Suprapubic skin (tissue), 4 donors: ENCODE measurements at regions not wholly inside any gene's neighbourhood (a gene's known extent, or its start where the extent isn't known, plus 50 kb on each side); places are given as distances from the start of the nearest gene placed in this dataset.

Experiments
- DNase-seq, 2 donors: peaks; one replicate each; pipeline ENCODE4 v3.0.0-alpha.2; 2019; ENCODE audit warnings: low spot score in 2 of 2
- H3K27ac ChIP-seq: fragments of 200-600 bp; sonication (generic); one replicate; pipeline ENCODE4 v1.5.1; 2019
- H3K27me3 ChIP-seq: fragments of 200-600 bp; sonication (generic); one replicate; pipeline ENCODE4 v1.5.1; 2019
- H3K36me3 ChIP-seq: fragments of 200-600 bp; sonication (generic); one replicate; pipeline ENCODE4 v1.5.1; 2019
- H3K4me1 ChIP-seq: fragments of 200-600 bp; sonication (generic); one replicate; pipeline ENCODE4 v1.5.1; 2019
- H3K4me3 ChIP-seq: fragments of 200-600 bp; sonication (generic); one replicate; pipeline ENCODE4 v1.5.1; 2019; ENCODE audit warnings: mild to moderate bottlenecking
- H3K9me3 ChIP-seq: fragments of 200-600 bp; sonication (generic); one replicate; pipeline ENCODE4 v1.5.1; 2019
- EP300 ChIP-seq: sonication (generic); formaldehyde crosslinking; IDR thresholded peaks from one replicate; pipeline ENCODE4 v1.6.1; 2017; ENCODE audit warnings: antibody characterized with exemption
- POLR2A ChIP-seq, 2 donors: fragments of 450-650 bp; IDR thresholded peaks; one replicate each; pipeline ENCODE4 v1.6.1; 2017; ENCODE audit warnings: antibody characterized with exemption in 2 of 2, mild to moderate bottlenecking in 2 of 2, moderate library complexity in 2 of 2
- POLR2AphosphoS5 ChIP-seq, 3 donors: sonication (generic); formaldehyde crosslinking; IDR thresholded peaks; one replicate each; pipeline ENCODE4 v1.6.1; 2017; ENCODE audit warnings: antibody characterized with exemption in 3 of 3
- WGBS: methylation state at CpG from one replicate; pipeline ENCODE4 v1.1.5; 2018; 5-methylcytosine and 5-hydroxymethylcytosine counted together
- TF ChIP-seq, protein P1 (sequence below), 2 donors: fragments of 200-600 bp in 1 of 2; fragments of 450-650 bp in 1 of 2; sonication (generic) in 1 of 2; IDR thresholded peaks; one replicate each; pipeline ENCODE4 v1.5.1; 2016 to 2019; ENCODE audit warnings: antibody characterized with exemption in 2 of 2, mild to moderate bottlenecking in 1 of 2, moderate library complexity in 1 of 2

DNA sequence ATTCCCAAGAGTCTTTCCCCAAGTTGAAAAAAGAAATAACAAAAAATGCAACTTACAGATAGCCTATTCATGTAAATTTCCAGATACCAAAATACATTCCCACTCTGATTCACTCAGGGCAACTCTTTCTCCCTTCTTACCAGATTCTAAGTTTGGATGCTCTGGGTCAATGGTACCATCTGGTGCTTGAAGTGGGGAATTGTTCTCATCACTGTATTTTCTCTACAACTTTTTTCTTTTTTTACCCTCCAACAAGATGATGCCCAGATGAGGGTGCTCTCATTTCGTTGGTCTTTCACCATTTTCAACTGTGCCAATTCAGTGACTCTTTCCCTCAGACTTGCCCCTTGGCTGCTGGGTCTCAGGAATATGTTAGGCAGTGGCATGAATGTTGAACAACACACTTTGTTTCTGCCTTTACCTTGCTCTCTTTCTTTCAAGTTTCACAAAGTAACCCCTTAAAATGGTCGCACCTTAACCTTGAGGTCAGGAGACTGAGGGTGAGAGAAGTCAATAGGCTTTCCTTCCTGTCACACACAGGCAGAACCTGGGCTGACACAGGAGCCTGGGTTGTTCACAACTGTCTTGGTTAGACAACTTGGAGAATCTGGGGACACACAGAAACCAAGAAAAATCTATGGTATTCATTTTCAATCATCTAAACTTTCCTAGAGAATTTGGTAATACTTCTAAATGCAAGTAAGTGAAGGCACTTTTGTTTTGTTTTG lies 330.7 kb upstream of the SLCO3A1 start:
- H3K4me3 ChIP-seq: no peak overlapping the region
- no peaks in the 10 kb centered on the region for H3K27me3 ChIP-seq
- no peaks in the 10 kb centered on the region for H3K4me1 ChIP-seq
- H3K36me3 ChIP-seq: no peaks in the 10 kb centered on the region
- 72% methylated on average over 2 of the region's 2 CpGs for whole genome bisulfite sequencing
- no peaks in the 10 kb centered on the region for H3K9me3 ChIP-seq
- DNase-seq: no peak
- H3K27ac ChIP-seq: no peak overlapping the region
- no peak for TF ChIP-seq EP300
- TF ChIP-seq POLR2A (IDR thresholded peaks at IDR 0.05): no peak
- TF ChIP-seq, protein P1, sequence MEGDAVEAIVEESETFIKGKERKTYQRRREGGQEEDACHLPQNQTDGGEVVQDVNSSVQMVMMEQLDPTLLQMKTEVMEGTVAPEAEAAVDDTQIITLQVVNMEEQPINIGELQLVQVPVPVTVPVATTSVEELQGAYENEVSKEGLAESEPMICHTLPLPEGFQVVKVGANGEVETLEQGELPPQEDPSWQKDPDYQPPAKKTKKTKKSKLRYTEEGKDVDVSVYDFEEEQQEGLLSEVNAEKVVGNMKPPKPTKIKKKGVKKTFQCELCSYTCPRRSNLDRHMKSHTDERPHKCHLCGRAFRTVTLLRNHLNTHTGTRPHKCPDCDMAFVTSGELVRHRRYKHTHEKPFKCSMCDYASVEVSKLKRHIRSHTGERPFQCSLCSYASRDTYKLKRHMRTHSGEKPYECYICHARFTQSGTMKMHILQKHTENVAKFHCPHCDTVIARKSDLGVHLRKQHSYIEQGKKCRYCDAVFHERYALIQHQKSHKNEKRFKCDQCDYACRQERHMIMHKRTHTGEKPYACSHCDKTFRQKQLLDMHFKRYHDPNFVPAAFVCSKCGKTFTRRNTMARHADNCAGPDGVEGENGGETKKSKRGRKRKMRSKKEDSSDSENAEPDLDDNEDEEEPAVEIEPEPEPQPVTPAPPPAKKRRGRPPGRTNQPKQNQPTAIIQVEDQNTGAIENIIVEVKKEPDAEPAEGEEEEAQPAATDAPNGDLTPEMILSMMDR (IDR thresholded peaks at IDR 0.05): peak in 1 of 2 donors; percentile 12
- TF ChIP-seq POLR2AphosphoS5 (IDR thresholded peaks at IDR 0.05): no peak

DNA sequence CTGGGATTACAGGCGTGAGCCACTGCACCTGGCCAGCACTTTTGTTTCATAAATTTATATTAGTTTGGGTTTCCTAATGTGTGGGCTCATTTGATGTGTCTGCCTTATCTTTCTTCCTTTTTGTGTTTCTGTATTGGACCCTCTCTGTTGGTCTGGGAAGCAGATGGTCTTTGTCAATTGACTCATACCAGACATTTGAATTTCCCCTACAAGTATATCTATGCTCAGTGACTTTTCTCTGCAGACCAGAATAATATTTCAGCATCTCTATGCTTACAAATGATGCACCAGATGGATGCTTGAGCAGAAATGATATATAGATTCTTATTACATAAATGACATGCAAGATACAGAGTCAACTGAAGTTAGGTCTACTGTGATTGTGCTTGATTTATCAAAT lies 329.9 kb upstream of the SLCO3A1 start:
- no peak for DNase-seq
- Histone ChIP-seq H3K9me3 (no peaks in the 10 kb centered on the region), H3K4me3 (no peak overlapping the region), H3K36me3 (no peaks in the 10 kb centered on the region), H3K4me1 (peaks cover 3% of the 10 kb centered on the region), H3K27me3 (no peaks in the 10 kb centered on the region), H3K27ac (no peak overlapping the region)
- no peak for TF ChIP-seq POLR2AphosphoS5 (IDR thresholded peaks at IDR 0.05)
- TF ChIP-seq, protein P1 (IDR thresholded peaks at IDR 0.05): no peak
- no peak for TF ChIP-seq POLR2A (IDR thresholded peaks at IDR 0.05)
- no peak for TF ChIP-seq EP300
- 100% methylated on average over 1 of the region's 1 CpG for WGBS

DNA sequence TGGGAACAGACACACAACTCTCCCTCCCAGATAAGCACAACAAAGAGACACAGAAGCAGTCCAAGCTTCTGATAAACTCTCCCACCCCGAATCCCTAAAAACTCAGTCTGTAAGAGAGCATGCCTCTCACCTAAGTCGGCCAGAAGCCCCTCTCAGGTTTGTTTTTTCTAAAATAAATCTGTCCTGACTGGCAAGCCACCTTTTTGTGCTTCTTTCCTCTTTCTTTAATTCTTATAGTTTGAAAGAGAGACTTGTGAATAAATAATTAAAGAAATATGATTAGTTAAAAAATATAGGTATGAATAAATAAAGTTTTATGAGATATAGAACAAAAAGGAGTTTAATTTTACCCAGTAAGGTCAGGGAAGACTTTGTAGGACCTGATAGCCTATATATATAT lies 329.0 kb upstream of the SLCO3A1 start:
- H3K4me1 ChIP-seq: peaks cover 9% of the 10 kb centered on the region
- no peak overlapping the region for H3K4me3 ChIP-seq
- WGBS: 84% methylated on average over 2 of the region's 2 CpGs
- H3K36me3 ChIP-seq: no peaks in the 10 kb centered on the region
- no peak for DNase-seq
- H3K27me3 ChIP-seq: no peaks in the 10 kb centered on the region
- no peak overlapping the region for H3K27ac ChIP-seq
- TF ChIP-seq, protein P1 (IDR thresholded peaks at IDR 0.05): no peak
- no peak for TF ChIP-seq POLR2AphosphoS5 (IDR thresholded peaks at IDR 0.05)
- no peak for TF ChIP-seq POLR2A (IDR thresholded peaks at IDR 0.05)
- no peak for TF ChIP-seq EP300
- H3K9me3 ChIP-seq: no peaks in the 10 kb centered on the region

DNA sequence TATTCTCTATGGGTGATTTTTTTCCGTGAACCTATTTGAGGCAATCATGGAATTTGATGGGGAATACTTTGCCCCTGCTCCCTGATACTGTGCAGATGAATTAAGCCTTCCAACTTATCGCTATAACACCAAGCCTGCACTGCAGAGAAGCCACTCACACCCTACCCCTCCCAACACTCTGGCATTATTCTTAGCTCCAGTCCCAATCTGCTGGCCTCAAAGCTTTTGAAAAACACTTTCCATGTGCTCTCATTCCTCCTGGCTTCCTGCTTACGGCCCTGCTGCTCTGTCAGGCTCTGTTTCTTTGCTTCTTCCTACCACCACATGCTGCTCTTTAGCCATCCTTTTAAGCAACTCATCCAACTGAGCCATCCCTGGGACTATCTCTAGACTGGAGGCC lies 327.8 kb upstream of the SLCO3A1 start:
- H3K4me3 ChIP-seq: no peak overlapping the region
- TF ChIP-seq POLR2A (IDR thresholded peaks at IDR 0.05) (no peak), EP300 (no peak), POLR2AphosphoS5 (IDR thresholded peaks at IDR 0.05) (no peak)
- TF ChIP-seq, protein P1 (IDR thresholded peaks at IDR 0.05): no peak
- no peaks in the 10 kb centered on the region for H3K9me3 ChIP-seq
- 82% methylated on average over 3 of the region's 3 CpGs for WGBS
- no peaks in the 10 kb centered on the region for H3K36me3 ChIP-seq
- H3K27ac ChIP-seq: no peak overlapping the region
- H3K27me3 ChIP-seq: no peaks in the 10 kb centered on the region
- peaks cover 12% of the 10 kb centered on the region for H3K4me1 ChIP-seq
- no peak for DNase-seq

DNA sequence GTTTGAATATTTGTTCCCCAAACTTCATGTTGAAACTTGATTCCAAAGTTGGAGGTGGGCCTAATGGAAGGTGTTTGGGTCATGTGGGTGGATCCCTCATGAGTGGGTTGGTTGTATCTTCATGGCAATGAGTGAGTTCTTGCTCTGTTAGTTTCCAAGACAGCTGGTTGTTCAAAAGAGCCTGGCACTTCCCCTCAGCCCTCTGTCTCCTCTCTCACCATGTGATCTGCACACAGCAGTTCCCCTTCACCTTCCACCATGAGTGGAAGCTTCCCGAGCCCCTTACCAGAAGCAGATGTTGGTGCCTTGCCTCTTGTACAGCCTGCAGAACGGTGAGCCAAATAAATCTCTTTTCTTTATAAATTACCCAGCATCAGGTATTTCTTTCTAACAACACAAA lies 327.1 kb upstream of the SLCO3A1 start:
- Histone ChIP-seq H3K4me3 (no peak overlapping the region), H3K36me3 (no peaks in the 10 kb centered on the region), H3K27ac (no peak overlapping the region), H3K27me3 (no peaks in the 10 kb centered on the region), H3K9me3 (no peaks in the 10 kb centered on the region), H3K4me1 (peaks cover 17% of the 10 kb centered on the region)
- WGBS: 80% methylated on average over 2 of the region's 2 CpGs
- TF ChIP-seq POLR2AphosphoS5 (IDR thresholded peaks at IDR 0.05) (no peak), EP300 (no peak), POLR2A (IDR thresholded peaks at IDR 0.05) (no peak)
- TF ChIP-seq, protein P1 (IDR thresholded peaks at IDR 0.05): no peak
- DNase-seq: no peak
